Stimulated activated CD4-positive, alpha-beta T cell treated with anti-CD3 and anti-CD28 coated beads, Interleukin-4, amount 100 ng/mL, for 1 hour (primary cell): ENCODE measurements at regions not wholly inside any gene's neighbourhood (a gene's known extent, or its start where the extent isn't known, plus 50 kb on each side); places are given as distances from the start of the nearest gene placed in this dataset.

Experiments
- DNase-seq: peaks from one replicate; pipeline ENCODE4 v3.0.0-alpha.2; 2020

DNA sequence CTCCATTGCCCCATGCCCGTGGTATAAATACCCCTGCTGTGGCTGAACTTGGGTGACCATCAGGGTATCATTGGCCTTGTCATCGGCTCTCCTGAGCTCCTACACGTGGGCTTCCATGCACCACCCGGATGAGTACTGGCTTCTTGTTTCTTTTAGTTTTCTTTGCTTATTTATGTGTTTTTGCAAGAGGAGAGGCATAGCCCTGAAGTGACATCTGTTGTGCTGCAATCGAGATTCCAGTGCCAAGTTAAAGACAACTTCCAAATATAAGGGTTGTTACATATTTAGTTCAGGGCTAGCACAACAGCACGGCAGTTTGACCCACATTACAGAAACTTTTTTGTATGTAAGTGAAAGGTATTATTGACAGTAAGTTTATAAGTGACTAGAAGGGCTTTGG lies 1087.1 kb downstream of the TBC1D22A start:
- DNase-seq = no peak

DNA sequence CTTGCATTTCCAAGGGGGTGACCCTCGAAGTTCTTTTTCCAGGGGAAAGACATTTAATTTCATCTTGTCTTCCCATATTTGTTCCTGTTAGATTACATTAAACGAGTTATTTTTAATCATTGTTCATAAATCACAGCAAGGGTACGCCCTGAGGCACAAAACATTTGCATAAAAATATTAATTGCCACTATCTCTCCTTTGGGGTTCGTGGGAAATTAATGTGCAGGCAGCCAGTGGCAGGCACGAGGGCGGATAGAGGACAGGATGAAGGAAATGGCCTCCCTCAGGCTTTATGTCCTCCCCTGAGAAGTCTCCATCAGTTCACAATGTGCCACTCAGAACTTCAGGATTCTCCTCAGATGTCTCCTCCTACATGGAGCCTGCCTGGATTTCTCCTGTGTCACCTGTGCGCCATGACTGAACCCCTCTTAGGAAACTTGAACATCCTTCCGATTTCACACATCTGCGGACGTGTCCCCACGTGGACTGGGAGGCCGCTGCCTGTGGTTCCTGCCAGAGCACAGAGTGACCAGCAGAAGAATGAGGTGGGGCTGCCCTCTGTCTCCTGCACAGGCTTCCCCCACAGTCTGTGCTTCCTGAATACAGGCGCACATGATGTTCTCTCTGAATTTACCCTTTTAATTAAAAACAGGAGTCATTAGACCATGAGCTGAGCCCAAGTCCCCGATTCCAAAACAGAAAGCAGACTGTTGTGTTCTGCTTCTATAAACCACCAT lies 1085.9 kb downstream of the TBC1D22A start:
- DNase-seq = no peak

DNA sequence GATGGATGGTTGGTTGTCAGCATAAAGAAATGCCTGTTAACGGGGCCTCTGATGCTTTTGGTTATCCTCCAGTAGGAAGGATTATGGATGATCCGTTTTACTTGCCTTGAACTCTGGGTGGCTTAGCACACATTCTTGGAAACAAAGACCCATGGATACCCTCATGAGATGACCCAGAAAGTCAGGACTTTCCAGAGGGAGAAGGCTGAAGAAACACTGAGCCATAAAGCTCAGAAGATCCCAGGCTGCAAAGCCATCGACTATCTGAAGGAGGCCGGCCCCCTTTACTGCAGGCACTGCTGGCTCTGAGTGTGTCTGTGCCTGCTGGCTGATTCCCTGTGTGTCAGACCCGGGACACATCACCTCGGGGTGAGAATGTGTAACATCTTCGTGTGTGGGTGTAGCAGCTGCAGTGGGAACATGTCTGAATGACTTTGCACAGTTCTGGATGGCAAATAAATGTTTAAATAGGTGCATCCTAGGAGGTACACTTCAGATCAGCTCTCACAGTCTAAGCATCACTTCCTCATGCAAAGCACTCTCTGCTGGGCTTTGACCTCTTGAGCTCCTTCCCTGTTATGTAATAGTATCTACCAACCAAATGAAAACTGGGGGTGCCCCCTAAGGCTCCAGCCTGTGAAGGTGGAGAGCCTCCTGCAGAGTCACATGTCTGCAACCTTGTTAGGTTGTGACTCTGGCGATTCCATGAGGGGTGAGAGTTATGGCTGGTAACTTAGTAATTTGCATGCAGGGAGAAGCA lies 1084.9 kb downstream of the TBC1D22A start:
- no peak for DNase-seq

DNA sequence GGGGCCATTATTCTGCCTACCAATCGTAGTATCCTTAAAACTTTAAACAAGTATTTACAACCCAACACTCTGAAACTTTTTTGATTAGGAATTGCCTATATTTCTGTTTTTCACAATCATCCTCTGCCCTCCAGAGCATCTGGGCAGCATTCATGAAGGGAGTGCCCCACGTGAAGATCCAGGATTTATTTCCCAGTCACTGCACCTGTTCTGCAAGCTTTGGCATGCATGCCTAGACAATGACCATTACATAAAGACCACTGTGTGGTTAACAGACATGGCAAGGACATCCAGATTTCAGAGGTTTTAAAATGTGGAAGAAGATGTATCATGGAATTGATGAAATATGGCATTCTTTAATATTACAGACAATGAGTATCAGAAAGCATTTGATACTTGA lies 1083.8 kb downstream of the TBC1D22A start:
- DNase-seq = no peak

DNA sequence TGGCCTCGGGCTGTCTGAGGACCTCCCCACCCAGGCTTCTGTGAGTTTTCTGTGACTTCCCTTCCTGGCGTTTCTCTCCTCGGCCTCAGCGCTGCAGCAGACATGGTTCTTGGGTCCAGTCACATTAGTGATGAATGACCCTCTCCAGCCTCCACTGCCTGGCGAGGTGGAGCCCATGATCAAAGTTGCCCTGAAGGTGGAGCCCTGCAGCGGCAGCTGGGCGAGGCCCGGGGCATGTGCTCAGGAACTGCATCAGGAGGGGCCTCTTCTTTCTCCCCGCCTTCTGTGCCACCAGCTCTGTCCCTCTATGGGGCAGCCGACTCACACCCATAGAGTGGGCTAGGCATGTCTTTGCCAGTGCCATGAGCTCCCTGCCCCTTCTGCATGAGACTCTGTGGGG lies 1079.7 kb downstream of the TBC1D22A start:
- no peak for DNase-seq

DNA sequence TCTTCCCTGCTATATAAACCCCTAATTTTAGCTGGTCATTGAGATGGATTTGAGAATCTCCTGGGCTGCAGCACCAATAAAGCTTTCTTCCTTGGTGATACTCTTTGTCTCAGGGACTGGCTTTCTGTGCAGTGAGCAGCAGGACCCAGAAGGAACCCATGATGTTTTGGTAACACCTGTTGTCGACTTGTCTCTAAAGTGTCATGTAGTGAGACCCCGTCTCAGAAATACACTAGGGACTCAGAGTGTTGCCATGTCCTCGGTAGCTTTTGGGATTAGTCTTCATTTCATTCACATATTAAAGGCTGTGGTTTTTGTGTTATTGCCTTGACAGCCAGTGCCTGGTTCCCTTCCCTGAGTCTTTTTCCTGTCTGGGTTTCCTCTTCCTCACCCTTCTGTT lies 1078.7 kb downstream of the TBC1D22A start:
- no peak for DNase-seq

DNA sequence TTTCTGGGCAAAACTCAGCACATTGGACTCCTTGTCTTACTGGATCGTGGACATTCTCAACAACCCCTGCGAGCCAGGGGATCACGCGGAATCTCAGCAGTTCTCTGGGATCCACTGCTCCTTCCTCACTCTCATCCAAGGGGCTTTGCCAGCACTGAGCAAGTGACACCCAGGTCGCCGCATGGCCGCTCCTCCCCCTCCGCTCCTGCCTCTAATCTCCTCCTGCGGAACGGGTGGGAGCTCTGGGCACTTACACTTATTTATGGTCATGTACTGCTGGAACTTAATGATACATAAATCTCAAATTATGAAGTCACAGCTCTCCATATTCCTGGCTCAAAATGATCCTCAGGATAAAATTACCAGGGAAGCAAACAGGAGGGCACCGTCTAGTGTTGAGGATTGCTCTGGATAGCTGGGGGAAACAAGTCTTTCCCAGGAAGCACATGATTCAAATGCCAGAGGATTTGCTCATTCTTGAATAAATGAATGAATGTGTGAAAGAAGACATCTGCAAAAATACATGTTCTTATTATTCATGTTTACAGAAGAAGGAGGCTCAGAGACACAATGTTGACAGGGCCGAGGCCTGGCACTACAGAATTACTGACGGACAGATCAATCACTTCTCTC lies 1077.3 kb downstream of the TBC1D22A start:
- DNase-seq = no peak

DNA sequence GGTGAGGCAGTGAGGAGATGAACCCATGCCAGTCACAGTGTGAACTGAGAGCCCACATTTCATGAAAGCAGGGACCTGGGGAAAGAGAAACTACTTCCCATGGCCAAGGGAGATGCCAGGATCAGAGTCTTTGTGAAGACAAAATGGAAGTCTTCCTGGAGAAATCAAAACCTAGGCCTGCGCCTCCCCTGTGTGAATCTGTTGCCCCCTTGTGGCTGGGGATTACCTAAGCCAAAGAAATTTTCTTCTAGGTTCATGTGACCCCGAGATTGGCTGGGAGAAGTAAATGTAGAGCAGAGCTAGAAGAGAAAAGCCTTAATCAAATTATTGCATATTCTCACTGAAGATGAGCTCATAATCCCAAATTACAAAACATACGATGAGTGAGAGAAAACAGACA lies 1075.3 kb downstream of the TBC1D22A start:
- no peak for DNase-seq

DNA sequence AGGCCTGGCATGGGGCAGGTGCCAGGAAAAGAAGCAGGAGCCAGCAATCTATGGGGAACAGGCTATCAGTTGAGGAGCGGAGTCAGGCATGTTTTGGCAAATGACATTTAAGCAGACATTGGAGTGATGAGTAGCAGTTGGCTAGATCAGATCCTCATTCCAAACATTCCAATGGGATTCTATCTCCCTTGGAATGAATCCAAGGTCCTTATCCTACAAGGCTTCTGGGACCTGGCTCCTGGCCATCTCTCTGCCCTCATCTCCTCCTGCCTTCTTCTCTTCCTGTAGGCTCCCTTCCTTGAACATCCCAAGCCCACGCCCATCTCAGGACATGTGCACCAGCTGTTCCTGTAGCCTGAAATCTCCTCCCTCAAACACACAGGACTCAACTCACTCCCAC lies 1074.5 kb downstream of the TBC1D22A start:
- DNase-seq = no peak

DNA sequence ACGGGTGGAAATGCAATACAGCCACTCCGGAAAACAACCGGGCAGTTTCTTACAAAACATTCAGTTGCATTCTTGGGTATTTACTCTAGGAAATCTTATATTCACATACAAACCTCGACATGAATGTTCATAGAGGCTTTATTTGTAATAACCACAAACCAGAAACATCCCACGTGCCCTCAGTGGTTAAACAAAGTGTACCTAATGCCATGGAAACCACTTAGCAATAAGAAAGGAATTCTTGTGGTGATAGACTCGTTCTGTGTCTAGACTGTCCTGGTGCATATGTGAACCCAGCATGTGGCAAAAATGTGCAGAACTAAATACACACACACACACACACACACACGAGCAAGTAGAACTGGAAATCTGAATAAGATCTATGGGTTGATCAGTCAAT lies 1073.3 kb downstream of the TBC1D22A start:
- DNase-seq = no peak

DNA sequence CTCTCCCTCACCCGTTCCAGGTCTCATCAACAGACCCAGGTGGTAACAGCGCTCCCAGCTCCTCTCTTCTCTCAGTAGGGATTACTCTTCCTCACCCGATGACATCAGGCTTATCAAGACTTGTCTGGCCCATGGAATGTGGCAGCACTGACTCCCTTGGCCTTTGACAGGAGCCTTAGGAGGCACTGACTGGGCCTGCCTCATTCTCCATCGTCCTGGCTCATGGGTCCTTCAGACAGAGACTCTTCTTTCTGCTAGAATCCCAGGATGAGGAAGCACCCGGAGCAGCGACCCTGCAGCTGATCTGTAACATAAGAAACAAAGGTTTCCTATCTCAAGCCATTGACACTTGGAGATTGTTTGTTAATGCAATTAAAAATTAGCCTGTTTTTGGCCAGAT lies 1063.6 kb downstream of the TBC1D22A start:
- DNase-seq = no peak

DNA sequence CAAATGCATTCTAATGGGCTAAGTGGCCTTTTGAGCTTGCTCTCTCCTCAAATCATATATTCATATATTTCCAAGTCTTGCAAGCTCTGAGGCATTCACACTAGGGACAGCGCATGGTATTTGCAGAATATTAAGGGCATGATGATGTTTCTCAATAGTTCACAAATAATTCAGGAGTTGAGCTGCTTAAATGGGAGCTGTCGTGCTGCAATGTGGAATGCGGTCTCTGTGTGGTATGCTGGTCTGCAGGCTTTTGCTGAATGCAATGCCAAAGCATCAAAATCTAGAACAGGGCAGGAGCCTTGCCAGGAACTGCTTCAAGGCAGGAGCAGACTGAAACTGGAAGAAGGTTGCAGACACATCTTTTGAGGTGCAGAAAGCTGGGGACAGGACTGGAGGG lies 1060.0 kb downstream of the TBC1D22A start:
- DNase-seq = no peak

DNA sequence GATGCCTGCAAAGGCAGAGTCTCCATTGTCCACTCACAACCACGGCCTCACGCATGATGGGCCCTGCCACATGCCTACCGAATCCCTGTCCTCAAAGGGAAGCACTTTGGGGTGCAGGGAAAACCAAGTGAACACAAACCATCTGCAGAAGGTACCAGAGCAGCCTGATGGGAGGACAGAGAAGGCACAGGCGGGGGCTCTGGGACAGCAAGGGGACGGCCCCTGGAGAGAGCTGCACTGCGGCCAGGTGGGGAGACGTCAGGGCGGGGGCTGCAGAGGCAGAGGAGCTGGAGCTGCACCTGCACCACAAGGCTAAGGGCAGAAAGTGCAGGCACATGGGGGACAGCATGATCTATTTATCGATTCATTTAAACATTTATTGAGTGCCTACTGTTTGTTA lies 1056.0 kb downstream of the TBC1D22A start:
- DNase-seq = no peak

DNA sequence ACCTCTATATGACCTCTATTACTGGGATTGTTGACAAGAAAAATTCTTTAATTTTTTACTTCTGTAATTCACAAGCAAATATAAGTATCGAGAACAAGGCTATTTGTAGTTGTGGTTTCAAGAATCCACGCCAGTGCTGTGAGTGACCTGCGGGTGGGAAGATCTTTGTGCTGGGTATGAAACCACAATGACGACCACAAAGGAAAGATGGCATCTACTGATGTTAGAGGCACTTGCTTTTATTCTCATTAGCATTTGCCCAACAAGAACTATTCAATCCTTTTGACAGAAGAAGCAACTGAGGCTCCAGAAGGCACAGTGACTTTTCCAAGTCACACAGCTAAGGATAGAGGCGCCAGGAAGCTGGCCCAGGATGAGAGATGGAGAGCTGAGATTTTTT lies 1054.9 kb downstream of the TBC1D22A start:
- DNase-seq = no peak

DNA sequence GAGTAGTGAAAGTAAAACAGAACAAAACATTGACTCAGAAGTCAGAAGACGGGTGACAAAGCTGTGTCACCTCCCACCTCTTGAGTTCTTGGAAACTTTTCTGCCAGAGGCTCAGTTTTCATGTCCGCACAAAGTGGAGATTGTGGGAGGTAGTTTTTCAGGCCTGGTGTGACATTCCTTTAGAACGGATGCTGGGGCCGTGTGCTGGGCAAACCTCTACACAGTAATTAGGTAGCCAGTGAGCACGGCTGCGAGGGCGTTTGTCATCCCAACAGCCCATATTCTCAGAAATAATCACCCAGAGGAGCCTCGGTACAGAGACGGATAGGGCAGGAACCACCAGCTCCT lies 1054.4 kb downstream of the TBC1D22A start:
- DNase-seq = no peak

DNA sequence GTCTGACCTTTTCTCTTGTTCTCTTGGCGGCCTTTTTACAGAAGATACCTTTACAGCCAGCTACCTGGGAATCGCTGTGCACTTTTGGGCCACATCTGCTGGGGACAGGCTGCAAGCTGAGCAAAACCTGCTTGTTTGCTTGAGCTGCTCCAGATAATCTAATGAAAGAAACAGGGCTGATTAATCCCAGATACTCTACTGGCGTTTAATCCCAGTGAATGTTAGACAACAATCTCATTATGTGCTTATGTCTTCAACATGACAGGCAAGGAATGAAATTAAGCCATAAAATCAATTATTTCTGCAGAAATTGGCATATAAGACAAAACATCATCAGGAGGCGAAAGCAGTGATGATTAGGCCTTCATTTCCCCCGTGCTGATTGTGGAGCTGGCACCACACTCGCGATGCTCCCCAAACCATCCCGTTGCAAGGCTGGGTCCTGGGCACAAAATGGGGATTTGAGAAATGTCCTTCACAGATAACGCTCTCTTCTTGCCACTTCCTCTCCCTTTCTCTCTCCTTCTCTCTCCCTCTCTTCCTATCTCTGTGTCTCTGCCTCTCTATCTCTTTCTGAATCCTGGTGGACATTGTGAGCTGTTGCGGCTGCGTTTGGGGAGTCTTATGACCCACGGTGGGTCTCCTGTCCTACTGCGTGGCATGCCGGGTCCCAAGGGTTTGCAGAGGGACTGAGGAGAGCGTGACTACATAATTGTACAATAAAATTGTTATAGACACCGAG lies 1053.8 kb downstream of the TBC1D22A start:
- no peak for DNase-seq

DNA sequence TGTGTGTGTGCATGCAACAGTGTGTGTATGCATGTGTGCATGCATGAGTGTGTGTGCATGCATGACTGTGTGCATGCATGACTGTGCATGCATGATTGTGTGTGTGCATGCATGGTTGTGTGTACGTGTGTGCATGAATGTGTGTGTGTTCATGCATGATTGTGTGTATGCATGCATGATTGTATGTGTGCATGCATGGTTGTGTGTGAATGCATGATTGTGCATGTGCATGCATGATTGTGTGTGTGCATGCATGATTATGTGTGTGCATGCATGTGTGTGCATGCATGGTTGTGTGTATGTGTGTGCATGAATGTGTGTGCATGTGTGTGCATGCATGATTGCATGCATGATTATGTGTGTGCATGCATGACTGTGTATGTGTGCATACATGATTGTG lies 1052.0 kb downstream of the TBC1D22A start:
- no peak for DNase-seq

DNA sequence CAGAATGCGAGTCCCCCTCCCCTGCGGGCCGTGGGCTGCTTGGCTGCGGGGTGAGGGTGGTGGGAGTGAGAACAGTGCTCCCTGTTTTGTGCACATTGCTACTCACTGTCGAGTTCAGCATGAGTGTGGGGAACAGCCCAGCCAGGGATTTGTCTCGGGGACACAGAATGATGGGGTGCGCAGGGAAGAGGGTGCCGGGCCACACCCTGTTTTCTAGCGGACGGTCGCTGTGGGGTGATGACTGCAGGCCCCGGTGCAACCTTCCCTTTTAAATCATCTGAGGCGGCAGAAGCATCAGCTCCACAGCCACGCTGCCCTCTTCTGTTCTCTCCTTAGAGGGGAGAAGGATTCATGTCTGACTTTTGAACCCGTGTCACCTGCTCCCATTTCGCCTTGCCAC lies 1051.2 kb downstream of the TBC1D22A start:
- DNase-seq = no peak

DNA sequence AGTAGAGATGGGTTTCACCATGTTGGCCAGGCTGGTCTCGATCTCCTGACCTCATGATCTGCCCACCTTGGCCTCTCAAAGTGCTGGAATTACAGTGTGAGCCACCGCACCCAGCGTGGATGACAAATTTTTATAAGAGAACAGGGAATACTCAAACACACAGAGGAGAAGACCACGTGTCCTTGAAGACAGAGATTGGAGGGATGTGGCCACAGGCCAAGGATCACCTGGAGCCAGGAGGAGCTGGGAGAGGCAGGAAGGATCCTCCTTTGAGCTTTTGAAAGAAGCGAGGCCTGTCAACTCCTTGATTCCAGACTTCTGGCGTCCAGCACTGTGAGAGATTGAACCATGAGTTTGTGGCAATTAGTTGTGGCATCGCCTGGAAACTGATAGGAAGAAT lies 1049.5 kb downstream of the TBC1D22A start:
- DNase-seq = no peak

DNA sequence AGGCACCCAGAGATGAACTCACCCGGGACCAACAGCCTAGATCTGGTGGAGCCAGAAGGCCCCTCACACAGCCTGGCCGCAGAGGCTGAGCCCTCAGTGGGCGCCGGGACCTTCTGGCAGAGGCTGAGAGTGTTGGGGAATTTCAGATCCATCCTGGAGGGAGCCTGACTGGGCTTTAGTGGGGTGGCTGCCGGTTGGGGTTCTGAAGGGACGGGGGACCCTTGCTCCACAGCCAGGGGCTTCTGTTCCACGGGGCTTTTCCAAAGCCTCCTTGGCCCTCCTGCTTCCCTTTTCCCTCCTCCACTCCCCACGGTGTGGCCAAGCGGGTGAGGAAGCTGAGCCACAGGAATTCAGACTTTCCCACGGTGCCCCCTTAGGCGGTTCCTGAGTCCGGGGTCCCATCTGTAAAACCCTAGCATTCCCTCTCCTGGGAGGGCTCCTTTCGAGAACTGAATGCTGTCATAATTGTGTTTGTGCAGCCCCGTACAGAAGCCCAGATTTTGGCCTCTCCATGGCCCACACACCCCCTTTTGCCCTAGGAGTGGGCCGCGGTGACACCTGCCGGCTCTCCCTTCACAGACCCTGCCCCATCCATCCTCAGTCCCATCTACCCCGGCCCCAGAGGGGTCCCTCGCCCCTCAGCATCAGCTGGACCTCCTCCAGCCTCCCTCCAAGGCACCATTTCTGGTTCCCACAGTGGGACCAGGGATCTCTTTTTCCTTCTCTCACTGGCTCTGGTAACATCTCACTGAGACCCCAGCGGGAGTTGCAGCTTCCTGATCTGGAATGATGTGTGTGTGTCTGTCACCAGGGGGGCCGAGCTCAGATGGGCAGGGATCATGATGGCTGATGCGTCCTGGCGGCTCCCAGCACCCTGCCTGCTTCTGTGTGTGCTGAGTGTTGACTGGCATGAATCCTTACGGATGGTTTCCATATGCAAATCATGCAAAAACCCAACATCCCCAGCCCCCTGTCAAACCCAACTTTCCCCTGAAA lies 1048.4 kb downstream of the TBC1D22A start:
- DNase-seq = no peak

DNA sequence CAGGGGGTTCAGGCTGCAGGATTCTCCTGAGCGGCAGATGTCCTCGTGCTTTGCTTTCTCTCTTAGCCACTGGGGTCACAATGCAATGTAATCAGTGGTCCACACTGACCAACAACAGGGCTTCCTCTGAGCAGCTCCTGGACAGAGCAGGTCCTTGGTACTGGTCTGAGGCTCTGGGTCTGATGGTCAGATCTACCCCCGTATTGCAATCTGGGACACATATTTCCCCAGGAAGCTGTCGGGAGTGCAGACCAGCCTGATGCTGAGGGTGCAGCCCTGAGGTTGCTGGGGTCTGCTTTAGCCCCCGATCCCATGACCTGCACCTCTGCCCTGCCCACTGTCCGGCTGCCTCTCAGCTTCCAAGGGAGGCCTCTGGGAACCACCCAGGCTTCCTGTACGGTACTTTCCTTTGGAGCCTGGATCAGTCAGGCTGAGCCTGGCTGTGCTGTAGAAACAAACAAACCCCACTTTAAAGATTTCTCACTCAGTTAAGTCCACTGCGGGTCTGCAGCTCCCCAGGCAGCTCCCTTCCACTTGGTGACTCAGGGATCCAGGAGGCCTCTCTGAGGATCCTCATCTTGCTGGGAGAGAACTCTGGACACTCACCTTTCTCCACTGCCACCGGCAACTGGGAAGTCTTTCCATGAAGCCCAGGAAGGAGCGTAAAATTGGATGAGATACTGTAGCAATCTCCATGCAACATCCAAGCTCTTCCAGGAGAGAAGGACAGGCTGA lies 1046.6 kb downstream of the TBC1D22A start:
- no peak for DNase-seq

DNA sequence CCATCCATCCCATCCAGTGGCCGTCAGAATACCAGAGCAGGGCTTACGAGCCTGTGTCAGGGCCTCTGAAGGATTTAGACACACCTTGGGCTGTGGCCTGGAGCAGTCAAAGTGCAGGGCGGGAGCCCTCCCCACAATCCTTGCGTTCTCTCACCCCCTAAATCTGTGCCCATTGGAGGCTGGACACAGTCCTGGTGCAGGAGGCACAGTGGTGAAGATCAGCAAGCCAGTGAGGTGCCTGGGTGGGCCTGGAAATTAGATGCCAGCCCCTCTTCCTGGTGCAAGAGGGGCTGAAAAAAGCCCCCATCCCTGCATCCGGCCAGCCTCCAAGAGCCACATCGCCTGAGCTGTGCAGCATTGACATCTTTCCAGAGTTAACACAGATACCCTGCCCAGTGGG lies 1045.8 kb downstream of the TBC1D22A start:
- DNase-seq = no peak
